T-cell (primary cell): ENCODE measurements at regions not wholly inside any gene's neighbourhood (a gene's known extent, or its start where the extent isn't known, plus 50 kb on each side); places are given as distances from the start of the nearest gene placed in this dataset.

Source experiments
- ATAC-seq, 4 experiments: fragments of 200-7000 bp in 3 of 4; fragments of 150-1000 bp in 1 of 4; cut with Tn5 transposase; replicated peaks in 1 of 4; 1 replicate in 3 of 4; 2 replicates in 1 of 4; pipeline ENCODE4 v1.10.0; 2021; ENCODE audit warnings: moderate library complexity in 3 of 4, mild to moderate bottlenecking in 2 of 4, moderate number of reproducible peaks in 1 of 4
- CTCF ChIA-PET, 2 donors: fragments of 300-600 bp; sonication (Branson Sonifier 250); formaldehyde crosslinking; loops; one replicate each; lab custom pipeline; 2022; ENCODE audit warnings: antibody characterized with exemption in 2 of 2; lab: Charles Lee
- POLR2A ChIA-PET, 2 donors: fragments of 300-600 bp; sonication (Branson Sonifier 250); formaldehyde crosslinking; loops; one replicate each; lab custom pipeline; 2022; ENCODE audit warnings: antibody characterized with exemption in 2 of 2; lab: Charles Lee
- DNase-seq, 35 experiments: peaks; one replicate each; pipeline versions ENCODE4 v3.0.0 to v3.0.0-alpha.2; 2013 to 2023
- H3K27ac ChIP-seq: one replicate; pipeline ENCODE4 v1.5.1; 2013; ENCODE audit warnings: low read length
- H3K27me3 ChIP-seq, 2 experiments: replicated peaks in 1 of 2; 1 replicate in 1 of 2; 2 replicates in 1 of 2; pipeline versions ENCODE4 v1.6.1 to v1.7.0; 2013; ENCODE audit warnings: low read length in 1 of 2, mixed read lengths in 1 of 2; ENCODE audit not compliant: control insufficient read depth in 2 of 2, insufficient read depth in 2 of 2; ENCODE audit errors: extremely low read depth in 1 of 2
- H3K36me3 ChIP-seq, 2 donors: 1 replicate in 1 of 2; 2 replicates in 1 of 2; pipeline versions ENCODE4 v1.6.1 to v1.7.0; 2013; ENCODE audit warnings: low read length in 1 of 2; ENCODE audit not compliant: control insufficient read depth in 2 of 2, insufficient read depth in 1 of 2; ENCODE audit errors: extremely low read depth in 1 of 2
- H3K4me1 ChIP-seq, 2 experiments: 1 replicate in 1 of 2; 2 replicates in 1 of 2; pipeline versions ENCODE4 v1.6.1 to v1.7.0; 2013; ENCODE audit warnings: low read length in 2 of 2, mixed read lengths in 1 of 2; ENCODE audit not compliant: insufficient read depth in 2 of 2, control insufficient read depth in 1 of 2; ENCODE audit errors: extremely low read depth in 1 of 2
- H3K4me3 ChIP-seq, 2 donors: 1 replicate in 1 of 2; 2 replicates in 1 of 2; pipeline versions ENCODE4 v1.5.1 to v1.7.0; 2013; ENCODE audit warnings: mild to moderate bottlenecking in 2 of 2, low read length in 1 of 2, moderate library complexity in 1 of 2; ENCODE audit not compliant: control insufficient read depth in 1 of 2; ENCODE audit errors: extremely low read depth in 1 of 2
- H3K9me3 ChIP-seq: 2 replicates; pipeline ENCODE4 v1.7.0; 2013
- H3K27ac Mint-ChIP-seq, 2 donors: one replicate each; pipeline ENCODE4 v1.8.0; 2020 to 2021; ENCODE audit warnings: mild to moderate bottlenecking in 2 of 2, mixed read lengths in 2 of 2
- H3K27me3 Mint-ChIP-seq, 2 donors: one replicate each; pipeline ENCODE4 v1.8.0; 2021 to 2022; ENCODE audit warnings: mixed read lengths in 2 of 2
- H3K36me3 Mint-ChIP-seq: one replicate; pipeline ENCODE4 v1.8.0; 2021; ENCODE audit warnings: mixed read lengths
- H3K4me1 Mint-ChIP-seq, 3 donors: one replicate each; pipeline ENCODE4 v1.8.0; 2020 to 2022; ENCODE audit warnings: mixed read lengths in 3 of 3, mild to moderate bottlenecking in 1 of 3
- H3K4me3 Mint-ChIP-seq, 3 donors: one replicate each; pipeline ENCODE4 v1.8.0; 2020 to 2022; ENCODE audit warnings: mild to moderate bottlenecking in 3 of 3, mixed read lengths in 3 of 3, moderate library complexity in 3 of 3
- H3K9me3 Mint-ChIP-seq, 3 donors: one replicate each; pipeline ENCODE4 v1.8.0; 2020 to 2022; ENCODE audit warnings: mixed read lengths in 3 of 3
- WGBS: methylation state at CpG from one replicate; pipeline ENCODE4 v1.1.5; 2013; ENCODE audit warnings: missing lambda C conversion rate; ENCODE audit not compliant: insufficient coverage; 5-methylcytosine and 5-hydroxymethylcytosine counted together

- Histone ChIP-seq H3K9me3 (no peaks in the 10 kb centered on the region), H3K36me3 (no peaks in the 10 kb centered on the region), H3K4me1 (no peaks in the 10 kb centered on the region), H3K27ac (no peak overlapping the region), H3K27me3 (no peaks in the 10 kb centered on the region), H3K4me3 (no peak overlapping the region)
- H3K27ac Mint-ChIP-seq = no peak overlapping the region
- no peaks in the 10 kb centered on the region for H3K4me1 Mint-ChIP-seq
- no peaks in the 10 kb centered on the region for H3K9me3 Mint-ChIP-seq
- DNase-seq (no peak), ATAC-seq (no peak)
- POLR2A ChIA-PET = no interaction called here
- H3K36me3 Mint-ChIP-seq = no peaks in the 10 kb centered on the region
- CTCF ChIA-PET = no interaction called here
- H3K27me3 Mint-ChIP-seq = peaks cover 3 to 4% of the 10 kb centered on the region in 2 donors
- no CpG with 5 or more reads among the region's 6 CpGs for WGBS
- no peak overlapping the region for H3K4me3 Mint-ChIP-seq
Measured at GRCh38 chr10:33942508-33942907, 608.0 kb upstream of the NRP1 start.

GRCh38 chr10:33939892-33940291, 605.4 kb upstream of the NRP1 start:
- Mint-ChIP-seq H3K4me3 (no peak overlapping the region), H3K4me1 (no peaks in the 10 kb centered on the region), H3K9me3 (no peaks in the 10 kb centered on the region), H3K27ac (no peak overlapping the region), H3K27me3 (peaks cover 0 to 3% of the 10 kb centered on the region in 2 donors), H3K36me3 (no peaks in the 10 kb centered on the region)
- H3K4me3 ChIP-seq = no peak overlapping the region
- WGBS = 91% methylated on average over 1 of the region's 3 CpGs
- POLR2A ChIA-PET = no interaction called here
- H3K9me3 ChIP-seq = no peaks in the 10 kb centered on the region
- H3K27me3 ChIP-seq = no peaks in the 10 kb centered on the region
- CTCF ChIA-PET = no interaction called here
- no peaks in the 10 kb centered on the region for H3K36me3 ChIP-seq
- ATAC-seq (no peak), DNase-seq (no peak)
- H3K4me1 ChIP-seq = no peaks in the 10 kb centered on the region
- no peak overlapping the region for H3K27ac ChIP-seq

- Histone ChIP-seq H3K9me3 (no peaks in the 10 kb centered on the region), H3K36me3 (no peaks in the 10 kb centered on the region), H3K27ac (no peak overlapping the region), H3K27me3 (no peaks in the 10 kb centered on the region), H3K4me3 (no peak overlapping the region), H3K4me1 (no peaks in the 10 kb centered on the region)
- POLR2A ChIA-PET = no interaction called here
- Mint-ChIP-seq H3K36me3 (no peaks in the 10 kb centered on the region), H3K9me3 (no peaks in the 10 kb centered on the region), H3K27ac (no peak overlapping the region), H3K27me3 (peaks cover 0 to 3% of the 10 kb centered on the region in 2 donors), H3K4me3 (no peak overlapping the region), H3K4me1 (no peaks in the 10 kb centered on the region)
- 70% methylated on average over 2 of the region's 4 CpGs for WGBS
- CTCF ChIA-PET = no interaction called here
- DNase-seq (no peak), ATAC-seq (no peak)
Measured at GRCh38 chr10:33939410-33939809, 604.9 kb upstream of the NRP1 start.

- Mint-ChIP-seq H3K36me3 (no peaks in the 10 kb centered on the region), H3K4me3 (no peak overlapping the region), H3K9me3 (no peaks in the 10 kb centered on the region), H3K27me3 (peaks cover 0 to 5% of the 10 kb centered on the region in 2 donors), H3K27ac (no peak overlapping the region), H3K4me1 (no peaks in the 10 kb centered on the region)
- ChIA-PET POLR2A (no interaction called here), CTCF (no interaction called here)
- Histone ChIP-seq H3K36me3 (no peaks in the 10 kb centered on the region), H3K27me3 (no peaks in the 10 kb centered on the region), H3K27ac (no peak overlapping the region), H3K4me3 (no peak overlapping the region), H3K4me1 (no peaks in the 10 kb centered on the region), H3K9me3 (no peaks in the 10 kb centered on the region)
- ATAC-seq (no peak), DNase-seq (no peak)
- 70% methylated on average over 2 of the region's 3 CpGs for WGBS
Measured at GRCh38 chr10:33938001-33938400, 603.5 kb upstream of the NRP1 start.

- ATAC-seq = no peak
- Histone ChIP-seq H3K27me3 (no peaks in the 10 kb centered on the region), H3K4me1 (no peaks in the 10 kb centered on the region), H3K27ac (no peak overlapping the region), H3K9me3 (no peaks in the 10 kb centered on the region), H3K4me3 (no peak overlapping the region), H3K36me3 (no peaks in the 10 kb centered on the region)
- Mint-ChIP-seq H3K4me3 (no peak overlapping the region), H3K4me1 (no peaks in the 10 kb centered on the region), H3K27me3 (peaks cover 0 to 5% of the 10 kb centered on the region in 2 donors), H3K9me3 (no peaks in the 10 kb centered on the region), H3K36me3 (no peaks in the 10 kb centered on the region), H3K27ac (no peak overlapping the region)
- DNase-seq = no peak
- POLR2A ChIA-PET = interaction anchor here in 1 of 2 donors (0.5 kb wide), 1 partner anchor 68 kb away, joined by 4 read pairs; no protein-coding TSS in a partner anchor
- WGBS = 84% methylated on average over 6 of the region's 15 CpGs
- CTCF ChIA-PET = no interaction called here
Measured at GRCh38 chr10:33937036-33937730, 602.7 kb upstream of the NRP1 start.

- Mint-ChIP-seq H3K27me3 (peaks cover 2 to 5% of the 10 kb centered on the region in 2 donors), H3K36me3 (no peaks in the 10 kb centered on the region), H3K27ac (no peak overlapping the region), H3K4me1 (no peaks in the 10 kb centered on the region), H3K9me3 (no peaks in the 10 kb centered on the region), H3K4me3 (no peak overlapping the region)
- WGBS = 86% methylated on average over 3 of the region's 3 CpGs
- Histone ChIP-seq H3K27me3 (no peaks in the 10 kb centered on the region), H3K27ac (no peak overlapping the region), H3K4me3 (no peak overlapping the region), H3K9me3 (no peaks in the 10 kb centered on the region), H3K4me1 (no peaks in the 10 kb centered on the region), H3K36me3 (no peaks in the 10 kb centered on the region)
- ChIA-PET CTCF (no interaction called here), POLR2A (no interaction called here)
- no peak for ATAC-seq
- DNase-seq = no peak
Measured at GRCh38 chr10:33935350-33935749, 600.9 kb upstream of the NRP1 start.

- ChIA-PET POLR2A (no interaction called here), CTCF (no interaction called here)
- no peak for ATAC-seq
- WGBS = no CpG with 5 or more reads among the region's 1 CpG
- Histone ChIP-seq H3K4me1 (no peaks in the 10 kb centered on the region), H3K9me3 (no peaks in the 10 kb centered on the region), H3K4me3 (no peak overlapping the region), H3K27ac (no peak overlapping the region), H3K36me3 (no peaks in the 10 kb centered on the region), H3K27me3 (peaks cover 0 to 2% of the 10 kb centered on the region in 2 experiments)
- H3K9me3 Mint-ChIP-seq = no peaks in the 10 kb centered on the region
- no peak for DNase-seq
- H3K4me3 Mint-ChIP-seq = no peak overlapping the region
- no peaks in the 10 kb centered on the region for H3K4me1 Mint-ChIP-seq
- no peak overlapping the region for H3K27ac Mint-ChIP-seq
- H3K27me3 Mint-ChIP-seq = peaks cover 3 to 7% of the 10 kb centered on the region in 2 donors
- no peaks in the 10 kb centered on the region for H3K36me3 Mint-ChIP-seq
Measured at GRCh38 chr10:33930079-33930478, 595.6 kb upstream of the NRP1 start.
